ENCODE measurements at regions not wholly inside any gene's neighbourhood (a gene's known extent, or its start where the extent isn't known, plus 50 kb on each side); places are given as distances from the start of the nearest gene placed in this dataset.

DNA sequence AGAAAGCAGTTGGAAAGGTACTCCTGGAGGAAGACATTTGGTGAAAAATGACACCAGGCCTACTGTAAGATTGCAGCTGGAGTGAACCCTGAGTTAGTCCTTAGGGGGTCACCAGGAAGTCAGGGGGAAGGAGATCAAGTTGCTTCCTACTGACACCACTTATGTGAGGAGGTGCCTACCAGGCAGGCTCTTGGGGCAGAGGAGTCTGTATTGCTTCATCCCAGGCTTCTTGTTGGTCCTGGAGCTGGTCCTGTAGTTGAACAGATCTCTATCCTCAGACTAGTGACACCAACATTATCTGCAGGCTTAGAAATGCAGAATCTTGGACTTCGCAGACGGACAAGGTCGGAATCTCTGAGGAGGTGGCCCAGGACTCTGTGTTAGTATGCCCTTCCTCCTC is 116.0 kb upstream of the ARGLU1 start:
- DNase-seq = no peak

GRCh38 chr13:106683179-106683578 is 115.2 kb upstream of the ARGLU1 start:
- no peak for DNase-seq

GRCh38 chr13:106681997-106682396 is 114.1 kb upstream of the ARGLU1 start:
- no peak for DNase-seq

GRCh38 chr13:106681536-106681935 is 113.6 kb upstream of the ARGLU1 start:
- DNase-seq = no peak

- DNase-seq = no peak
Measured at GRCh38 chr13:106680796-106681472, 113.0 kb upstream of the ARGLU1 start.

- no peak for DNase-seq
Measured at GRCh38 chr13:106678646-106679418, 110.9 kb upstream of the ARGLU1 start.

DNA sequence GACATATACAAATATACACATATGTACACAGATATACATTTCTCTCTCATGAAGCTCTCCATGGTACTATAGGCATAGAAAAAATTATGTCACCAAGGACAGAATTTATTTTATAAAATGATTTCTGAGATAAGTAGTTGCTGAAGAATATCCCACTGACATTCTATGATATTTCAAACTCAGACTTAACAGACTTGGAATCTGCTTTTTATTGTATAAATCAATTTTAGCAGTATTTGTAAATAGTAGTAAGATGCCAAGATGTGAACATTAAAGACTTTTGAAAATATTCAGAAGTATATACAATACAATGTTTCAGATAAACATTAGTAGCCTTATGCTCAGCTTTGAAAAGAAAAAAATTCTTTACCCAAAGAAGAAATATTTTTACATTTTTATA is 107.4 kb upstream of the ARGLU1 start:
- no peak for DNase-seq

DNA sequence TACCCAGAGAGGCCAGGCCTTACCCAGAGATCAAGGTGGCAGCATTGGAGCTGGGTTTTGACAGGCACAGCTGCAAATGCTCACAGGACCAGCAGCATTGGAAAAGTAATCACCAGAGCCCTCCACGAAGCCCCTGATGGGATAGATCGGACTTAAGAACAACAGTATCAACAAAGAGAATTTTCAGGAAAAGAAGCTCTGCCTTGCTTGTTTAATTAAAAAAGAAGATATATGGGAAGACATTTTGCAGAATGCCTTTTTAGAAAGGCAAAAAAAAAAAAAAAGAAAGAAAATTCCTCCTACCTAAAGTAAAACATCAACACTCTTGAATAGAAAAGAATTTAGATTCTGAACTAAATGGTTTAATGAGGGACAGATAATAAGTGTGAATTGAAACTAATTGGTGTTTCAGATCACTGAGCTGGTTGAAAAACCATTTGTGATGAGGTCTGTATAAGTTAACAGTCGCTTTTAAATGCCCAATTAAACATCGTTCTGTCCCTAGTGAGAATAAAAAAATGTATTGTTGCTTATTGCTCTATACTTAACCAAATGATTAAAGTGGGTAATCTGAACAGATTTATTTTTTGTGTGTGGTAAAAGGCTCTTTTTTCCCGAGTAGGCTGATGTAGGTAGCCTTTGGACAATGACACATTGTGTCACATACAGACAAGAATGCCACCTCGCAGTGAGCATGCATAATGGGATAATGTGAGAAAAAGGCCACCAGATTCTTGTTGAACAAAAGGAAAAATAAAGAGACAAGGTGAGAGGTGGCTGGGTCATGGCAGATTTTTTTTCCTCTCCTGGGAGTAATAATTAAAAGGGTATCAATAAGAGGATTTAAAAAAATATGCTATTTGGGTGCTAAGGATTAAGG is 93.0 kb upstream of the ARGLU1 start:
- DNase-seq = no peak

- DNase-seq = no peak
Measured at GRCh38 chr13:106657104-106657503, 89.2 kb upstream of the ARGLU1 start.

DNA sequence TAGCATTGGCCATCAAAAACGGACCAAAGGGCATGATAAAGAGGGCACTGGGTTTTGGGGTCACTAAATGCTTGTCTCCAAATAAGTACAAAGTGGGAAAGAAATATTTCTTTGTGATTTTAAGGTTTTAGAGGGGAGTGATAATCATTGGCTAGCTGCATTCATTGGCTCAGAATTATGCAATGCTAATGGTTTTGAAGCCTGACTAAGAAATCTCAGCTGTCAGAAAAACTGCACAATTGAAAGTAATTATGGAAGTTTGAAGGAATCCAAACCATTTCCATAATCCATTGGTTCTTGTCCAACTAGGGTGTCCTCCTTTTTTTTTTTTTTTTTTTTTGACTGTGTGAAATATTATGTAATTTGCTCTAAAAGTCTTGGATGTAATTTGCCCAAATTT is 88.2 kb upstream of the ARGLU1 start:
- DNase-seq = no peak

DNA sequence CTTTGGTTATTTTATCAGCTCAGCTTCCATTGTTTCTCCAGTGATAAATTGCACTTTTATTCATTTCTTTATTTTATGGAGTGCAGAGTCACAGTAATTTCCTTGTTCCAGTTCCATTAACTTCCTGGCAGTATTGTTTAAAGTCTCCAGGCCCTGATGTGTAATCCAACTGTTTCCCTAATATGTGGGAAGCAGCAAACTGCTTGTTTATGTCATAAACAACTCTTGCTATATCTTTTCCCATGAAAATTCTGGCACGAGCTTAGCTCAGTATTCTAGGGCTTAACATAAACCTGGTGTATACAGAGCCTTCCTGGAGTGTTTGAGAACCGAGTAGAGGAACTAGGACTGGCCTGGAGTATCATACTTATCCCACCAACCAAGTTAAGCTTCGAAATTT is 83.5 kb upstream of the ARGLU1 start:
- DNase-seq = no peak

DNA sequence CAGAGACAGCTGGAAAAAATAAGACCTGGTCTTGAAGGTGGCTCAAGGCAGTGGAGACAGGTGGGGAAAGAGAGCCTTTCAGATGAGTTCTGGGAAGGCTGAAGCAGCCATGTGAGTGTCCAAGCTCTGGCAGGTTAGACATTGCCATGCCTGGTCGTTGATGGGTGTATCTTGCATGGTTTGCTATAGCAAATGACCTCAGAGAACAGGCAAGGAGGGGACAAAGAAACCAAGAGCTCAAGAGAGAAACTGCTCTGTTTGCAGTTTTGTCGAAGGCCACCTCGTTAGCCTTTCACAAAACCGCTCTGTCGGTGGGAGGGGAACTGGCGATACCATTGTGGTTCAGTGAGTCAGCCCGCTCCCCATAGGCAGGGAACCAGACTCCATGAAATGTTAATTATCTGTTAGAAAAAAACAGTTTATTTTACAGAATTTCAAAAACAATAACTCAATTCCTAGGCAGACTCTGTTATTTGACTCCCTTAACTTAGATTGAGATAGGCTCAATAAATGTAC is 82.8 kb upstream of the ARGLU1 start:
- no peak for DNase-seq

DNA sequence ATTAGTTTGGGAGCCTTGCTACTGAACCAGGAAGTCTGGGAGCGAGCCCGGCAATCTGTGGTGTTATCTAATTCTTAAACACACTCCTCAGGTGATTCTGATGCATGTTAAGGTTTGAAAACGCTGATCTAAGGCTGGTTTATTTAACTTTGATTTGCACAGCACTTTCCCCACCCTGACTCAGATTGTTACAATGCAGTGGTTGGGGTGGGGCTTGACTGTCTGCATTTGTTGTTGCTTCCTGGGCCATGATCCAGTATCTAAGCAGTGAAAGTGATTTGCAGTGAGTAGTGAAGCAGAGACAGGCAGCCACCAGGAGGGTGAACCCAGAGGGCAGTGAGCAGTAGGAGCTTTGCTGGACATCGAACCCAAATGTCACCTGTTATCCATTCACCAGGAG is 81.6 kb upstream of the ARGLU1 start:
- DNase-seq = no peak

GRCh38 chr13:106640515-106640914 is 72.6 kb upstream of the ARGLU1 start:
- DNase-seq = no peak

GRCh38 chr13:106637519-106637918 is 69.6 kb upstream of the ARGLU1 start:
- DNase-seq = no peak

GRCh38 chr13:106636492-106636891 is 68.6 kb upstream of the ARGLU1 start:
- no peak for DNase-seq

DNA sequence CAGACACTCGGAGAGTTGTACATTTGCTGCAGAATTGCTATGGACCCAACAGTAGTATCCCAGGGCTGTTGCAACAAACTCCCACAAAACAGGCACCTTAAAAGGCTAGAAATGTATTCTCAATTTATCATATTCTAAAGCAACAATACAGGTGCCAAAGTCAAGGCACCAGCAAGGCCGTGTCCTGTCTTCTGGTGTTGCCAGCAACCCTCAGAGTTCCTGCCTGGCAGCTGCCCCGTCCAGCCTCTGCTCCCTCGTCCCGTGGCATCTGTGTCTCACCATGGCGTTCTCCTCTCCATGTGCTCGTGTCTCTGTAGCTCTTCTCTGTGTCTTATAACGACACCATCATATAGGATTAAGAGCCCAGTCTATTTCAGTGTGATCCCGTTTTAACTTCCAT is 67.7 kb upstream of the ARGLU1 start:
- DNase-seq = no peak

GRCh38 chr13:106633321-106633720 is 65.4 kb upstream of the ARGLU1 start:
- DNase-seq = no peak

GRCh38 chr13:106630650-106631049 is 62.7 kb upstream of the ARGLU1 start:
- DNase-seq = no peak

DNA sequence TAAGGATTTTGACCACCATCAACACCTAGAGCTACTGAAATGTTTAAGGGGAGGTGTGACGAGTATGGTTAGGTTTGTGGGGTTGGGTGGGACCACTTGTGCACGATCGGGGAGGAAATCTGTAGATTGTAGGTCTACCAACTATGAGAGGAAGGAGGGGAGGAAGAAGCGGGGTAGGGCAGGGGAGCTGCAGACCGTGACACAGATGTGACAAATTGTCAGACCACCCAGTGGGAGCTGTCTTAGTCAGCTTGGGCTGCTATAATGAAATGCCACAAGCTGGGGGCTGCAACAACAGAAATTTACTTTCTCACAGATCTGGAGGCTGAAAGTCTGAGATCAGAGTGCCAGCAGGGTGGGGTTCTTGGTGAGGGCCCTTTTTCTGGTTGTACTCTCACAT is 62.2 kb upstream of the ARGLU1 start:
- DNase-seq = no peak

- DNase-seq = no peak
Measured at GRCh38 chr13:106628936-106629659, 61.2 kb upstream of the ARGLU1 start.

DNA sequence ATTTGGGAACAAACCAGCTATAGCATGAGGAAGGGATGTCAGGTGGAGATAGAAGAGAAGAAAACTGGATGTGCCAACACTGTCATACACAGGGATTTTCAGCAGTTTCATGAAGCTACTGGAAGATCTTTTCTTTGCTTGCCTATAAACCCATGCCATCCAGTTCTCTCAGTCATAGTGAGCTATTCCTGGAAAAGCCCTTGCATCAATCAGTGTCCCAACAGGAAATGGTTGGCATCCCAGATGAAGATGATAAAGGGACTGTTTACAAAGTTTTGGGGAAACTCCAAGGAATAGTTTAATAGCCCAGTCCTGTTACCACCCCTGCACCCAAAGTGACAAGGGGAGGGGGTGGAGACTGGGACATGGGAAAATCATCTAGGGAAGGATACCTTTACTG is 58.5 kb upstream of the ARGLU1 start:
- DNase-seq = no peak

DNA sequence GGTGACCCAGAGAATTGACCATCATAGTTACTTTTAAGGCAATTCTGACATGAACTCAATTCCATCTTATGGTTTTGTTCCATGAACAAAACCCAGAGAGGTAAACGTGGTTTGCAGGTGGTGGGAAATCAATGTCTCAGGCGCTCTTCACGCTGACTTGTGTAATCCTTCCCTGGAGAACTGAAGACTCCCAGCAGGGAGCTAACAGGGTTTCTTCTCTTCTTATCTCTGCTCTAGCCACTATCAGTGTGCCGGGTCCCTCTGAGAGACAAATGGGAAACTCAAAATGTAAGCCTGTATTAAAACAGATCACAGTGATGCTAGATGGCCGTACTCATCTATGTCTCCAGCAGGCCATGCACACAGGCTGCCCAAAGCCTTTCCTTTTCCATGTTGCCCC is 57.6 kb upstream of the ARGLU1 start:
- DNase-seq = no peak

Measured in stimulated activated CD4-positive, alpha-beta T cell treated with anti-CD3 and anti-CD28 coated beads, Interleukin-4, amount 100 ng/mL, for 24 hours (primary cell).